PC-9 (cell line): ENCODE measurements at regions not wholly inside any gene's neighbourhood (a gene's known extent, or its start where the extent isn't known, plus 50 kb on each side); places are given as distances from the start of the nearest gene placed in this dataset.

Experiments used
- BruUV-seq: library from RNA; stranded (reverse); fragments of 400-500 nt; replicated peaks from 2 replicates; lab custom pipeline; 2021; lab: Mats Ljungman, UMichigan
- CTCF ChIA-PET: fragments of 300-600 bp; sonication (Branson Sonifier 250); formaldehyde crosslinking; loops from one replicate; lab custom pipeline; 2022; ENCODE audit warnings: antibody characterized with exemption; lab: Charles Lee
- POLR2A ChIA-PET: fragments of 300-600 bp; sonication (Branson Sonifier 250); formaldehyde crosslinking; loops from one replicate; lab custom pipeline; 2022; ENCODE audit warnings: antibody characterized with exemption; ENCODE audit not compliant: unreplicated experiment; lab: Charles Lee
- DNase-seq, 2 experiments: peaks; one replicate each; pipeline versions ENCODE4 v3.0.0 to v3.0.0-alpha.2; 2015 to 2022; ENCODE audit warnings: mixed read lengths in 1 of 2
- H2AFZ ChIP-seq: fragments of 200-600 bp; sonication (generic); 2 replicates; pipeline ENCODE4 v1.8.1; 2017; ENCODE audit warnings: antibody characterized with exemption
- H3F3A ChIP-seq: fragments of 200-600 bp; sonication (generic); 2 replicates; pipeline ENCODE4 v1.8.1; 2017; ENCODE audit warnings: antibody characterized with exemption, mild to moderate bottlenecking, low read depth; ENCODE audit not compliant: insufficient read depth
- H3K27ac ChIP-seq: fragments of 200-600 bp; sonication (generic); 2 replicates; pipeline ENCODE4 v1.6.1; 2016; ENCODE audit warnings: mixed run types
- H3K27me3 ChIP-seq: fragments of 200-600 bp; sonication (generic); 2 replicates; pipeline ENCODE4 v1.6.1; 2016; ENCODE audit warnings: low read depth, mixed run types; ENCODE audit not compliant: insufficient read depth
- H3K36me3 ChIP-seq: fragments of 200-600 bp; sonication (generic); 2 replicates; pipeline ENCODE4 v1.6.1; 2016; ENCODE audit warnings: low read depth, mixed run types
- H3K4me1 ChIP-seq: fragments of 200-600 bp; sonication (generic); replicated peaks from 2 replicates; pipeline ENCODE4 v1.6.1; 2016; ENCODE audit warnings: mixed run types; ENCODE audit not compliant: insufficient read depth
- H3K4me2 ChIP-seq: fragments of 200-600 bp; sonication (generic); 2 replicates; pipeline ENCODE4 v1.6.1; 2017; ENCODE audit warnings: mixed run types
- H3K4me3 ChIP-seq: fragments of 200-600 bp; sonication (generic); 2 replicates; pipeline ENCODE4 v1.6.1; 2016; ENCODE audit warnings: mixed run types
- H3K79me2 ChIP-seq: fragments of 200-600 bp; sonication (generic); 2 replicates; pipeline ENCODE4 v1.6.1; 2017; ENCODE audit warnings: low read depth, mixed run types
- H3K9me2 ChIP-seq: fragments of 200-600 bp; sonication (generic); 2 replicates; pipeline ENCODE4 v1.8.1; 2017; ENCODE audit warnings: mild to moderate bottlenecking; ENCODE audit not compliant: insufficient read depth
- H3K9me3 ChIP-seq: fragments of 200-600 bp; sonication (generic); 2 replicates; pipeline ENCODE4 v1.8.1; 2016; ENCODE audit warnings: low read depth; ENCODE audit not compliant: insufficient read depth
- H4K20me1 ChIP-seq: fragments of 200-600 bp; sonication (generic); 2 replicates; pipeline ENCODE4 v1.8.1; 2017; ENCODE audit not compliant: insufficient read depth
- CTCF ChIP-seq: fragments of 200-600 bp; sonication (generic); conservative IDR thresholded peaks from 2 replicates; pipeline ENCODE4 v1.6.1; 2017; ENCODE audit warnings: mixed run types, antibody characterized with exemption, mild to moderate bottlenecking, moderate library complexity
- EZH2 ChIP-seq: fragments of 200-600 bp; sonication (generic); IDR thresholded peaks from 2 replicates; pipeline ENCODE4 v1.8.0; 2017; ENCODE audit warnings: antibody characterized with exemption, low read depth
- intact Hi-C: fragments of 100-400 bp; cut with micrococcal nuclease; formaldehyde crosslinking; loops from one replicate; pipeline ENCODE4 v1.10.0; 2022; ENCODE audit not compliant: unreplicated experiment

DNA sequence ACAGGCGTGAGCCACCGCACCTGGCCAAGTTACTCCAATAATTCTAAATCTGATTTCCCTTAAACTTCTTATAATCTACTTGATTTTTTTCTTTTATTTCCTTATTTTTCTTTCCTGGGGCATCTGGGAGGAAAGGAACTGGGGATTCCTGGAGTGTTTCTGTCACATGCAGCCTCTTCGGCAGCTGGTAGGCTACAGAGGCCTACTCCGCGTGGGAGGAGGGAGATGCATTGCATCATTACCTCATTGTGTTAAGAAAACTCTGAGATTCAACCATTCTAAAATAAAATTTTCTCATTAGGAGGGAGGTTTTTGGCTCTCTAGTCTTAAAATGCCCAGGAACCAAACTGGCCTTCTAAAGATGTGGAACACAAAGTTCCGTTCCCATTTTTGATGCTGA lies 64.0 kb downstream of the SOX9 start:
- Histone ChIP-seq H3K4me2 (no peak overlapping the region), H3K27me3 (no peaks in the 10 kb centered on the region), H3K4me1 (no peaks in the 10 kb centered on the region), H3K4me3 (no peak overlapping the region), H3K9me3 (no peaks in the 10 kb centered on the region), H4K20me1 (no peaks in the 10 kb centered on the region), H3K9me2 (no peaks in the 10 kb centered on the region), H3F3A (no peaks in the 10 kb centered on the region), H3K27ac (no peak overlapping the region), H2AFZ (no peak overlapping the region), H3K79me2 (no peaks in the 10 kb centered on the region), H3K36me3 (no peaks in the 10 kb centered on the region)
- ChIA-PET POLR2A (no interaction called here), CTCF (no interaction called here)
- no peak for DNase-seq
- TF ChIP-seq EZH2, result no peak
- no TSS peak for BruUV-seq
- intact Hi-C loops, result no loop called here

DNA sequence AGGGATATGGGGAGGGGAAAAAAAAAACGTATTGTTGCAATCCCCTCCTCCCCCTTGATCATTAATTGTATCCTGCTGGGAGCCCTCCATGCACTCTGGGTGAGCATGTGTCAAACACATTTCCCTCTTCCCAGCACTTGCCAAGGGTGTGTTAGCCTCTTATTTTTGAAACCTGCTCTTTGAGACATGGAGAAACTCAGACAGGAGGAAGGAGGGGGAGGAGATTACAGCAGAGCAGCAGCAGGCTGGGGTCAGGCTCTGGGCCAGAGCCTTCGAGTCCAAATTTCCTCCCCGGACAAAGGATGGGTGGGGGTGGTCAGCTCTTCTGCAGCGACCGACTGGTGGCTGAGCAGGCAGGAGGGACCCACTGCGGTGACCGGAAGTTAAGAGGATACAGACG lies 64.7 kb downstream of the SOX9 start:
- no peak overlapping the region for H3K4me2 ChIP-seq
- POLR2A ChIA-PET, result no interaction called here
- H3K79me2 ChIP-seq, result no peaks in the 10 kb centered on the region
- intact Hi-C loops, result no loop called here
- H3K27me3 ChIP-seq, result no peaks in the 10 kb centered on the region
- no TSS peak for BruUV-seq
- H4K20me1 ChIP-seq, result no peaks in the 10 kb centered on the region
- TF ChIP-seq EZH2, result no peak
- TF ChIP-seq CTCF, result no peak
- no peaks in the 10 kb centered on the region for H3K9me2 ChIP-seq
- no peaks in the 10 kb centered on the region for H3K9me3 ChIP-seq
- H3K27ac ChIP-seq, result no peak overlapping the region
- H3K4me3 ChIP-seq, result no peak overlapping the region
- no peaks in the 10 kb centered on the region for H3F3A ChIP-seq
- no peaks in the 10 kb centered on the region for H3K36me3 ChIP-seq
- no peak for DNase-seq
- H3K4me1 ChIP-seq, result no peaks in the 10 kb centered on the region
- CTCF ChIA-PET, result no interaction called here
- H2AFZ ChIP-seq, result no peak overlapping the region

GRCh38 chr17:72187556-72187955 lies 66.7 kb downstream of the SOX9 start:
- TF ChIP-seq CTCF (no peak), EZH2 (no peak)
- Histone ChIP-seq H3K9me3 (no peaks in the 10 kb centered on the region), H3K4me3 (no peak overlapping the region), H3K4me1 (no peaks in the 10 kb centered on the region), H2AFZ (no peak overlapping the region), H3F3A (no peaks in the 10 kb centered on the region), H3K9me2 (no peaks in the 10 kb centered on the region), H3K27me3 (no peaks in the 10 kb centered on the region), H3K36me3 (no peaks in the 10 kb centered on the region), H3K27ac (no peak overlapping the region), H3K4me2 (no peak overlapping the region), H4K20me1 (no peaks in the 10 kb centered on the region), H3K79me2 (no peaks in the 10 kb centered on the region)
- intact Hi-C loops, result no loop called here
- DNase-seq, result no peak
- BruUV-seq, result no TSS peak
- ChIA-PET CTCF (no interaction called here), POLR2A (no interaction called here)

DNA sequence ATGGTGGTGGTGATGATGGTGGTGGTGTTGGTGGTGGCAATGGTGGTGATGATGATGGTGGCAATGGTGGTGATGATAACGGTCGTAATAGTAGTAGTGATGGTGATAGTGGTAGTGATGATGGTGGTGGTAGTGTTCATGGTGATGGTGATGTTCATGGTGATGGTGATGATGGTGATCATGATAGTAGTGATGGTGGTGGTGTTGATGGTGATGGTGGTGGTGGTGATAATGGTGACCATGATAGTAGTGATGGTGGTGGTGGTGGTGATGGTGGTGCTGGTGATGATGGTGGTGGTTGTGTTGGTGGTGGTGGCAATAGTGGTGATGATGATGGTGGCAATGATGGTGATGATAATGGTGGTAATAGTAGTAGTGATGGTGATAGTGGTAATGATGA lies 68.0 kb downstream of the SOX9 start:
- Histone ChIP-seq H3K36me3 (no peaks in the 10 kb centered on the region), H3K27ac (no peak overlapping the region), H3K4me3 (no peak overlapping the region), H3K4me1 (no peaks in the 10 kb centered on the region), H3K9me3 (no peaks in the 10 kb centered on the region), H3F3A (no peaks in the 10 kb centered on the region), H3K79me2 (no peaks in the 10 kb centered on the region), H2AFZ (no peak overlapping the region), H3K27me3 (no peaks in the 10 kb centered on the region), H4K20me1 (no peaks in the 10 kb centered on the region), H3K9me2 (no peaks in the 10 kb centered on the region), H3K4me2 (no peak overlapping the region)
- DNase-seq, result no peak
- no peak for TF ChIP-seq EZH2
- no peak for TF ChIP-seq CTCF
- intact Hi-C loops, result no loop called here
- ChIA-PET POLR2A (no interaction called here), CTCF (no interaction called here)
- BruUV-seq, result no TSS peak
